NCI-H146 (cell line): ENCODE measurements at regions not wholly inside any gene's neighbourhood (a gene's known extent, or its start where the extent isn't known, plus 50 kb on each side); places are given as distances from the start of the nearest gene placed in this dataset.

Experiments
- DNase-seq: peaks from one replicate; lab custom pipeline; 2025; lab: John Stamatoyannopoulos, UW

GRCh38 chr18:78679613-78680260 lies 299.9 kb upstream of the SALL3 start:
- no peak for DNase-seq

- no peak for DNase-seq
Observed at GRCh38 chr18:78681396-78681795, 298.2 kb upstream of the SALL3 start.

GRCh38 chr18:78681934-78682333 lies 297.7 kb upstream of the SALL3 start:
- DNase-seq: no peak

GRCh38 chr18:78682716-78683115 lies 296.9 kb upstream of the SALL3 start:
- DNase-seq: no peak

- DNase-seq: no peak
Observed at GRCh38 chr18:78683191-78684010, 296.2 kb upstream of the SALL3 start.

GRCh38 chr18:78685250-78685979 lies 294.2 kb upstream of the SALL3 start:
- no peak for DNase-seq

GRCh38 chr18:78685980-78686530 lies 293.6 kb upstream of the SALL3 start:
- DNase-seq: no peak

- no peak for DNase-seq
Observed at GRCh38 chr18:78686976-78687685, 292.5 kb upstream of the SALL3 start.

GRCh38 chr18:78687736-78688135 lies 291.9 kb upstream of the SALL3 start:
- DNase-seq: no peak

GRCh38 chr18:78688249-78688648 lies 291.4 kb upstream of the SALL3 start:
- peak; percentile 82 for DNase-seq

- no peak for DNase-seq
Observed at GRCh38 chr18:78688916-78689315, 290.7 kb upstream of the SALL3 start.

GRCh38 chr18:78689606-78690005 lies 290.0 kb upstream of the SALL3 start:
- DNase-seq: no peak

- DNase-seq: no peak
Observed at GRCh38 chr18:78692105-78692504, 287.5 kb upstream of the SALL3 start.

- no peak for DNase-seq
Observed at GRCh38 chr18:78693429-78693828, 286.2 kb upstream of the SALL3 start.

- DNase-seq: no peak
Observed at GRCh38 chr18:78696698-78697435, 282.8 kb upstream of the SALL3 start.

GRCh38 chr18:78697446-78697845 lies 282.2 kb upstream of the SALL3 start:
- DNase-seq: no peak

GRCh38 chr18:78698914-78699313 lies 280.7 kb upstream of the SALL3 start:
- no peak for DNase-seq

- peak; percentile 29 for DNase-seq
Observed at GRCh38 chr18:78699499-78699898, 280.1 kb upstream of the SALL3 start.

GRCh38 chr18:78701771-78702396 lies 277.7 kb upstream of the SALL3 start:
- DNase-seq: peak; percentile 97

GRCh38 chr18:78703291-78703690 lies 276.3 kb upstream of the SALL3 start:
- no peak for DNase-seq

- peak; percentile 22 for DNase-seq
Observed at GRCh38 chr18:78704971-78705461, 274.6 kb upstream of the SALL3 start.
